ENCODE measurements at regions not wholly inside any gene's neighbourhood (a gene's known extent, or its start where the extent isn't known, plus 50 kb on each side); places are given as distances from the start of the nearest gene placed in this dataset.

DNA sequence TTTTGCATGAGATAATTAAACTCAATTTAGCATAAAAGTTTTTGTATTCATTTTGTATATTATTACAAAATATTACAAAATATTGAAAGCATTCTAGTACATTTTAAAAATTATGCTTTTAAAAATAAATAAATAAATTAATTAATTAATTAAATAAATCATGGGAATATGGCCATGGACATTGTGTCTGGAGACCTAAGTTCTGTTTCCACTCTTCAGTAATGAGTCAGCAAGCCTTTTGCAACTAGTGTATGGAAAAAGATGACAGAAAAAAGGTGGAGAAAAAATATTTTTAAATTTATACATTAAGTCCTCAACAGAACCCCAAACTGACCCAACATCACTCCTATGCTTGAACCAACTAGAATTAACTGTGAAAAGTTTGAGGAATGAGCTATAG lies 1187.5 kb upstream of the USP15 start:
- H3K36me3 ChIP-seq (ENCODE audit: control insufficient read depth, insufficient read depth, low read length): no peaks in the 10 kb centered on the region
- no peak for DNase-seq (ENCODE audit: low read depth)
- no peak overlapping the region for H3K4me3 ChIP-seq (ENCODE audit: low read depth, low read length)
- H3K27me3 ChIP-seq (ENCODE audit: control insufficient read depth, insufficient read depth, low read length): no peaks in the 10 kb centered on the region
- TF ChIP-seq, protein P1, sequence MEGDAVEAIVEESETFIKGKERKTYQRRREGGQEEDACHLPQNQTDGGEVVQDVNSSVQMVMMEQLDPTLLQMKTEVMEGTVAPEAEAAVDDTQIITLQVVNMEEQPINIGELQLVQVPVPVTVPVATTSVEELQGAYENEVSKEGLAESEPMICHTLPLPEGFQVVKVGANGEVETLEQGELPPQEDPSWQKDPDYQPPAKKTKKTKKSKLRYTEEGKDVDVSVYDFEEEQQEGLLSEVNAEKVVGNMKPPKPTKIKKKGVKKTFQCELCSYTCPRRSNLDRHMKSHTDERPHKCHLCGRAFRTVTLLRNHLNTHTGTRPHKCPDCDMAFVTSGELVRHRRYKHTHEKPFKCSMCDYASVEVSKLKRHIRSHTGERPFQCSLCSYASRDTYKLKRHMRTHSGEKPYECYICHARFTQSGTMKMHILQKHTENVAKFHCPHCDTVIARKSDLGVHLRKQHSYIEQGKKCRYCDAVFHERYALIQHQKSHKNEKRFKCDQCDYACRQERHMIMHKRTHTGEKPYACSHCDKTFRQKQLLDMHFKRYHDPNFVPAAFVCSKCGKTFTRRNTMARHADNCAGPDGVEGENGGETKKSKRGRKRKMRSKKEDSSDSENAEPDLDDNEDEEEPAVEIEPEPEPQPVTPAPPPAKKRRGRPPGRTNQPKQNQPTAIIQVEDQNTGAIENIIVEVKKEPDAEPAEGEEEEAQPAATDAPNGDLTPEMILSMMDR (IDR thresholded peaks at IDR 0.05; ENCODE audit: insufficient read depth, low read length, poor library complexity, severe bottlenecking): no peak

GRCh38 chr12:61095111-61095510 lies 1165.1 kb upstream of the USP15 start:
- no peak overlapping the region for H3K4me3 ChIP-seq (ENCODE audit: low read depth, low read length)
- no peak for DNase-seq (ENCODE audit: low read depth)
- TF ChIP-seq, protein P1 (IDR thresholded peaks at IDR 0.05; ENCODE audit: insufficient read depth, low read length, poor library complexity, severe bottlenecking): no peak
- no peaks in the 10 kb centered on the region for H3K36me3 ChIP-seq (ENCODE audit: control insufficient read depth, insufficient read depth, low read length)
- no peaks in the 10 kb centered on the region for H3K27me3 ChIP-seq (ENCODE audit: control insufficient read depth, insufficient read depth, low read length)

GRCh38 chr12:61098031-61098580 lies 1162.1 kb upstream of the USP15 start:
- Histone ChIP-seq H3K36me3 (ENCODE audit: control insufficient read depth, insufficient read depth, low read length) (no peaks in the 10 kb centered on the region), H3K27me3 (ENCODE audit: control insufficient read depth, insufficient read depth, low read length) (no peaks in the 10 kb centered on the region), H3K4me3 (ENCODE audit: low read depth, low read length) (no peak overlapping the region)
- no peak for DNase-seq (ENCODE audit: low read depth)
- TF ChIP-seq, protein P1 (IDR thresholded peaks at IDR 0.05; ENCODE audit: insufficient read depth, low read length, poor library complexity, severe bottlenecking): no peak

DNA sequence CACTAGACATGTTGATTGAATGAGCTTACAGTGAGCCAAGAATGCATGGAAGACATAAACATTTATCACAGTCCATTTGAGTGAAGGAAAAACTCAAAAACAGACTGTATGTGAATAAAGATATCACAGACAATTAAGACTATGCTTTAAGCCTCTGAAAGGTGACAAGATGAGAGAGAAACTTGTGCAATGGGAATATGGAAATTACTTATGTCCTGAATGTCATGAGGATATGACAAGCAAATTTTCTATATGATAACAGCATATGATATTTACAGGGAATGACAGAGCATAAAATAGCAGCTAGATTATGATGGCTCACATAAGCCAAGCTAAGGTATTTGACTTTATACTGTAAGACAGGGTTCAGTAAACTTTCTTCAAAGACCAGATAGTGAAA lies 1153.1 kb upstream of the USP15 start:
- Histone ChIP-seq H3K4me3 (ENCODE audit: low read depth, low read length) (no peak overlapping the region), H3K36me3 (ENCODE audit: control insufficient read depth, insufficient read depth, low read length) (no peaks in the 10 kb centered on the region), H3K27me3 (ENCODE audit: control insufficient read depth, insufficient read depth, low read length) (no peaks in the 10 kb centered on the region)
- TF ChIP-seq, protein P1 (IDR thresholded peaks at IDR 0.05; ENCODE audit: insufficient read depth, low read length, poor library complexity, severe bottlenecking): no peak
- no peak for DNase-seq (ENCODE audit: low read depth)

- no peaks in the 10 kb centered on the region for H3K36me3 ChIP-seq (ENCODE audit: control insufficient read depth, insufficient read depth, low read length)
- TF ChIP-seq, protein P1 (IDR thresholded peaks at IDR 0.05; ENCODE audit: insufficient read depth, low read length, poor library complexity, severe bottlenecking): no peak
- no peak for DNase-seq (ENCODE audit: low read depth)
- no peak overlapping the region for H3K4me3 ChIP-seq (ENCODE audit: low read depth, low read length)
- H3K27me3 ChIP-seq (ENCODE audit: control insufficient read depth, insufficient read depth, low read length): no peaks in the 10 kb centered on the region
Measured at GRCh38 chr12:61111218-61111617, 1149.0 kb upstream of the USP15 start.

DNA sequence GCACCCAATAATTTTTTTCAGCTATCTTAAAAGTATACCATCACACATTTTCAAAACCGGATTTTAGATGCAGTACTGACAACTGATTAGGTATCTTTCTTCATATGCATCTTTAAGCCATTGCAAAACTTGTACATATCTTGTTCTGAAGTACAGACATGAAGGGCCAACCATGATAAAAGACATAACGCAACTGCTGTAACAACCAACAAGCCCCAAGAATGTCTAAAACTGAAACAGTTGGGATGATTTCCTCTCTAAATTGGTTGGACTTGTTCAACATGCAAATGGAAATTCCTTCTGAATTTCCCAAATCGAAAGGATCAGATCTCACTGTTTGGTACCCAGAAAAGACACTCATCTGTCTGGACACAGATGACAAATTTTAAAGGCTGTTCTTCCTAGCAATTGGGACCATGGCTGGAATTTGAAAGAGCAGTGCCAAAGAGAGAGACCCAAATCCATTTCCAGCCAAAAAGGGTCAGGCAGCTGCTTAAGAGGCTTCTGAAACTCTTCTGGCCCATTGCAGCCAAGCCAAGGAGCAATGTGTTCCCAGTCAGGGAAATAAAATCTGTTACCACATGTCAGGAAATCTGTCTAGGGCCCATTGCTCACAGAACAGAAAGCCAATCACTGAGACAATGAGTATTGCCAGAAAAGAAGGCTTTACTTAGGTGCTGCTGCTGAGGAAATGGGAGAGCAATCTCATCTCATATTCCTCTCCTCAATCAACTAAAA lies 1122.4 kb upstream of the USP15 start:
- H3K4me3 ChIP-seq (ENCODE audit: low read depth, low read length): no peak overlapping the region
- H3K36me3 ChIP-seq (ENCODE audit: control insufficient read depth, insufficient read depth, low read length): no peaks in the 10 kb centered on the region
- TF ChIP-seq, protein P1 (IDR thresholded peaks at IDR 0.05; ENCODE audit: insufficient read depth, low read length, poor library complexity, severe bottlenecking): no peak
- DNase-seq (ENCODE audit: low read depth): no peak
- no peaks in the 10 kb centered on the region for H3K27me3 ChIP-seq (ENCODE audit: control insufficient read depth, insufficient read depth, low read length)

Data from kidney epithelial cell (primary cell).